IMR-90 (cell line): ENCODE measurements at regions not wholly inside any gene's neighbourhood (a gene's known extent, or its start where the extent isn't known, plus 50 kb on each side); places are given as distances from the start of the nearest gene placed in this dataset.

Experiments used
- ATAC-seq: fragments of 200-7000 bp; cut with Tn5 transposase; 2 replicates; pipeline ENCODE4 v1.9.1; 2020; ENCODE audit warnings: low read depth, mild to moderate bottlenecking, moderate library complexity
- BruUV-seq: library from RNA; stranded (reverse); fragments of 400-500 nt; replicated peaks from 2 replicates; lab custom pipeline; 2021; lab: Mats Ljungman, UMichigan
- CTCF ChIA-PET: fragments of 300-600 bp; formaldehyde crosslinking; extraction: SDS; loops from one replicate; lab custom pipeline; 2021; ENCODE audit warnings: antibody characterized with exemption; lab: Yijun Ruan, JAX
- POLR2A ChIA-PET: fragments of 300-600 bp; sonication (Branson Sonifier 250); formaldehyde crosslinking; loops from one replicate; lab custom pipeline; 2022; ENCODE audit warnings: antibody characterized with exemption; ENCODE audit not compliant: unreplicated experiment; lab: Charles Lee
- DNase-seq: peaks from one replicate; pipeline ENCODE4 v3.0.0; 2013
- H2AFZ ChIP-seq: replicated peaks from 2 replicates; pipeline ENCODE3; 2013; ENCODE audit warnings: low read length, mild to moderate bottlenecking; ENCODE audit not compliant: poor library complexity
- H2AK5ac ChIP-seq: 2 replicates; pipeline ENCODE4 v1.6.1; 2013; ENCODE audit warnings: low read depth, low read length, inconsistent platforms
- H2AK9ac ChIP-seq: replicated peaks from 2 replicates; pipeline ENCODE3; 2013; ENCODE audit warnings: mild to moderate bottlenecking, low read depth, low read length, moderate library complexity; ENCODE audit not compliant: poor library complexity
- H2BK120ac ChIP-seq: 2 replicates; pipeline ENCODE4 v1.6.1; 2013; ENCODE audit warnings: low read depth, low read length, inconsistent platforms
- H2BK15ac ChIP-seq: 3 replicates; pipeline ENCODE4 v1.6.1; 2013; ENCODE audit warnings: low read depth, low read length, inconsistent platforms
- H2BK20ac ChIP-seq: 2 replicates; pipeline ENCODE4 v1.6.1; 2013; ENCODE audit warnings: low read depth, mild to moderate bottlenecking, inconsistent platforms, low read length, moderate library complexity
- H2BK5ac ChIP-seq: 2 replicates; pipeline ENCODE4 v1.6.1; 2013; ENCODE audit warnings: mild to moderate bottlenecking, low read depth, low read length, inconsistent platforms; ENCODE audit not compliant: poor library complexity, severe bottlenecking
- H3K14ac ChIP-seq: replicated peaks from 2 replicates; pipeline ENCODE4 v1.6.1; 2013; ENCODE audit warnings: low read depth, low read length, inconsistent platforms
- H3K18ac ChIP-seq: 2 replicates; pipeline ENCODE4 v1.6.1; 2013; ENCODE audit warnings: low read depth, low read length, control low read depth
- H3K23ac ChIP-seq: 2 replicates; pipeline ENCODE4 v1.6.1; 2013; ENCODE audit warnings: low read depth, low read length, inconsistent platforms
- H3K27ac ChIP-seq: 2 replicates; pipeline ENCODE4 v1.5.1; 2013; ENCODE audit warnings: mild to moderate bottlenecking, control low read depth, low read length; ENCODE audit not compliant: insufficient read depth
- H3K27me3 ChIP-seq: 2 replicates; pipeline ENCODE4 v1.6.1; 2013; ENCODE audit warnings: low read length; ENCODE audit not compliant: control insufficient read depth, insufficient read depth
- H3K36me3 ChIP-seq: 2 replicates; pipeline ENCODE4 v1.6.1; 2013; ENCODE audit warnings: low read length, mixed read lengths; ENCODE audit not compliant: control insufficient read depth, insufficient read depth
- H3K4ac ChIP-seq: 2 replicates; pipeline ENCODE4 v1.6.1; 2013; ENCODE audit warnings: low read depth, low read length, inconsistent platforms
- H3K4me1 ChIP-seq: 2 replicates; pipeline ENCODE4 v1.6.1; 2013; ENCODE audit warnings: low read length, mixed read lengths; ENCODE audit not compliant: control insufficient read depth, insufficient read depth
- H3K4me2 ChIP-seq: 2 replicates; pipeline ENCODE4 v1.6.1; 2013; ENCODE audit warnings: low read depth, mild to moderate bottlenecking, control low read depth, low read length, moderate library complexity
- H3K4me3 ChIP-seq: 2 replicates; pipeline ENCODE4 v1.5.1; 2013; ENCODE audit warnings: low read depth, mild to moderate bottlenecking, control low read depth, low read length, moderate library complexity; ENCODE audit not compliant: insufficient read depth
- H3K56ac ChIP-seq: 2 replicates; pipeline ENCODE4 v1.6.1; 2013; ENCODE audit warnings: low read length, inconsistent platforms; ENCODE audit not compliant: insufficient read depth; ENCODE audit errors: extremely low read depth
- H3K79me1 ChIP-seq, 2 experiments: 2 replicates each; pipeline ENCODE4 v1.6.1; 2013; ENCODE audit warnings: low read length in 2 of 2, inconsistent platforms in 1 of 2, low read depth in 1 of 2
- H3K9ac ChIP-seq: 2 replicates; pipeline ENCODE4 v1.6.1; 2013; ENCODE audit warnings: low read depth, low read length, control low read depth
- H3K9me1 ChIP-seq: 2 replicates; pipeline ENCODE4 v1.6.1; 2013; ENCODE audit warnings: low read length, inconsistent platforms; ENCODE audit not compliant: insufficient read depth
- H3K9me3 ChIP-seq: 2 replicates; pipeline ENCODE4 v1.6.1; 2013; ENCODE audit warnings: low read length; ENCODE audit not compliant: control insufficient read depth, insufficient read depth
- H4K20me1 ChIP-seq: 2 replicates; pipeline ENCODE4 v1.6.1; 2013; ENCODE audit warnings: low read length, inconsistent platforms; ENCODE audit not compliant: insufficient read depth
- H4K5ac ChIP-seq: 2 replicates; pipeline ENCODE4 v1.6.1; 2013; ENCODE audit warnings: mild to moderate bottlenecking, low read depth, low read length, control low read depth
- H4K8ac ChIP-seq, 2 experiments: 2 replicates each; pipeline ENCODE4 v1.6.1; 2013; ENCODE audit warnings: low read depth in 2 of 2, low read length in 2 of 2, control low read depth in 1 of 2, inconsistent platforms in 1 of 2
- H4K91ac ChIP-seq: 2 replicates; pipeline ENCODE4 v1.6.1; 2013; ENCODE audit warnings: low read depth, low read length, inconsistent platforms; ENCODE audit not compliant: insufficient read depth
- CHD1 ChIP-seq: IDR thresholded peaks from 2 replicates; pipeline ENCODE4 v1.6.1; 2012; ENCODE audit warnings: low read depth, low read length, improper control_type of control experiment
- WGBS, 2 experiments: methylation state at CpG; one replicate each; pipeline versions ENCODE4 v1.1.5 to v1.1.7; 2013; ENCODE audit warnings: missing lambda C conversion rate in 2 of 2; ENCODE audit not compliant: insufficient read length in 1 of 2; ENCODE audit errors: extremely low coverage in 2 of 2; 5-methylcytosine and 5-hydroxymethylcytosine counted together
- dilution Hi-C: fragments of 300-500 bp; cut with HindIII; formaldehyde crosslinking; loops from one replicate; pipeline ENCODE4 v1.14.3; 2018; ENCODE audit warnings: low sequenced_read_pairs; ENCODE audit not compliant: unreplicated experiment
- in situ Hi-C: fragments of 300-500 bp; cut with MboI; formaldehyde crosslinking; loops from 3 replicates; pipeline ENCODE4 v1.14.3; 2019; ENCODE audit warnings: low sequenced_read_pairs, inconsistent platforms, mixed read lengths
- intact Hi-C: fragments of 100-400 bp; cut with micrococcal nuclease; formaldehyde crosslinking; loops from 2 replicates; pipeline ENCODE4 v1.10.0; 2022

- no peak overlapping the region for H3K27ac ChIP-seq
- POLR2A ChIA-PET, result no interaction called here
- WGBS, 2 experiments, result no CpG with 5 or more reads among the region's 3 CpGs
- no peaks in the 10 kb centered on the region for H3K79me1 ChIP-seq
- dilution Hi-C loops, result no loop called here
- intact Hi-C loops, result no loop called here
- H4K5ac ChIP-seq, result no peak overlapping the region
- no peak overlapping the region for H2AK5ac ChIP-seq
- DNase-seq (no peak), ATAC-seq (no peak)
- H2BK20ac ChIP-seq, result no peak overlapping the region
- no peak overlapping the region for H2BK120ac ChIP-seq
- no peaks in the 10 kb centered on the region for H3K36me3 ChIP-seq
- in situ Hi-C loops, result no loop called here
- no peak overlapping the region for H3K4ac ChIP-seq
- H4K8ac ChIP-seq, result no peak overlapping the region
- H4K91ac ChIP-seq, result no peak overlapping the region
- H3K9ac ChIP-seq, result no peak overlapping the region
- no peaks in the 10 kb centered on the region for H3K27me3 ChIP-seq
- H3K4me3 ChIP-seq, result no peak overlapping the region
- H3K4me1 ChIP-seq, result no peaks in the 10 kb centered on the region
- H3K56ac ChIP-seq, result no peak overlapping the region
- no peak overlapping the region for H2BK15ac ChIP-seq
- no peak overlapping the region for H3K4me2 ChIP-seq
- BruUV-seq, result no TSS peak
- no peak overlapping the region for H3K18ac ChIP-seq
- no peaks in the 10 kb centered on the region for H3K9me1 ChIP-seq
- H2AK9ac ChIP-seq, result no peak overlapping the region
- no peak overlapping the region for H2AFZ ChIP-seq
- H3K23ac ChIP-seq, result no peak overlapping the region
- H3K9me3 ChIP-seq, result peaks cover 8% of the 10 kb centered on the region
- H3K14ac ChIP-seq, result no peak overlapping the region
- CTCF ChIA-PET, result no interaction called here
- no peaks in the 10 kb centered on the region for H4K20me1 ChIP-seq
- TF ChIP-seq CHD1, result no peak
- H2BK5ac ChIP-seq, result no peak overlapping the region
Measured at GRCh38 chr4:134812611-134813010, 611.0 kb upstream of the PABPC4L start.
